HG03378 (cell line): ENCODE measurements at regions not wholly inside any gene's neighbourhood (a gene's known extent, or its start where the extent isn't known, plus 50 kb on each side); places are given as distances from the start of the nearest gene placed in this dataset.

Source experiments
- ATAC-seq: cut with Tn5 transposase; IDR thresholded peaks from one replicate; pipeline ENCODE4 v1.9.1; 2021; ENCODE audit warnings: mild to moderate bottlenecking, moderate library complexity; ENCODE audit not compliant: unreplicated experiment

DNA sequence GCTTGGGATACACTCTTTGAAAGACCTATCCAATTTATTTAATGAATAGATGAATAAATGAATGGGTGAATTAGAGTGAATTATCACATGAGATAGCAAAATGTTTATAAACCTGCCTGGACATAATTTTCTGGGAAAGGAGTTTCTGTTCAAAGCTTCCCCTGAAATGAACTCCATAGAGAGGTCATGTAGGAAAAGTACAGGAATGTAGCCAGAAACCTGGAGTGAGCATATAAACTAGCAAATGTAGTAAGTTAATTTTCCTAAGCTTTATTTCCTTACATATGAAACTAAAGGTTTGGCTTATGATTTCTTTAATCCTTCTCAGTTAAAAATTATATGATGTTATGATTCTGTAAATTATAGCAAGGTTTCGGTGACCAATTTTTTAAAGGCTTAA, 380.3 kb upstream of the RSPO3 start:
- no peak for ATAC-seq

DNA sequence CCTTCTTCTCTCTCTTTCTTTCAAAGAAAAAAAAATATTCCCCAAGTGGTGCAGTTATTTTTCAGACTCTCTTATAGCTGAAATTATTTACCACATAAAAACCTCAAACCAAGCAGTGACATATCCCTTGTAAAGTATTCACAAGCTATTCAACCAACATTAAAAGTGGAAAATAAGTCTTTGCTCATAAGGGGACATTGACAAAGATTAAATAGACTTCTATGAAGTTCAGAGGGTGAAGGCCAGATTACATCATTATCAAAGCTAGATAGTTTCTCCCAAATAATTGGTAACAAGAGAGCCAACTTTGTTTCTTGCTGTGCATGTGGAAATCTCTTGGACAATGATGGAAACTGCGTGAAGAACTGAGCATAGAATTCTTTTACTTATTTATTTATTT, 379.8 kb upstream of the RSPO3 start:
- ATAC-seq = no peak

DNA sequence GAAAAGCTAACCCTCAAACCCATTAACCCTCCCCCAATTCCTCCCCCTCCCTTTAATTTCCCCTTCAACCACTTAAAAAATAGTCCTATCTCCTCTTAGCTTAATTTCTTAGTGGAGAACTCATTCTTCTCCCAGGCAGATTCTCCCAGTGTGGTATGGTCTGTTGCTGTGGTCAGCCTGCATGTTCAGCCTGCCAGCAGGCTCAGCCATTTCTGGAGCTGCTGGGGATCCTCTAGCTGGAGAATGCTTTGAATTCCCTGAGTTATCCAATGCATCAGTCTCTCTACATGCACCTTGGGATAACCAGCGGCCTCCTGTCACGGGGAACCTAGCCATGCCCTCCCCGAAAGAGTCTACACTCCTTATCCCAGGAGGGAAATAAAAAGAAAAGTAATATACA, 375.4 kb upstream of the RSPO3 start:
- no peak for ATAC-seq

DNA sequence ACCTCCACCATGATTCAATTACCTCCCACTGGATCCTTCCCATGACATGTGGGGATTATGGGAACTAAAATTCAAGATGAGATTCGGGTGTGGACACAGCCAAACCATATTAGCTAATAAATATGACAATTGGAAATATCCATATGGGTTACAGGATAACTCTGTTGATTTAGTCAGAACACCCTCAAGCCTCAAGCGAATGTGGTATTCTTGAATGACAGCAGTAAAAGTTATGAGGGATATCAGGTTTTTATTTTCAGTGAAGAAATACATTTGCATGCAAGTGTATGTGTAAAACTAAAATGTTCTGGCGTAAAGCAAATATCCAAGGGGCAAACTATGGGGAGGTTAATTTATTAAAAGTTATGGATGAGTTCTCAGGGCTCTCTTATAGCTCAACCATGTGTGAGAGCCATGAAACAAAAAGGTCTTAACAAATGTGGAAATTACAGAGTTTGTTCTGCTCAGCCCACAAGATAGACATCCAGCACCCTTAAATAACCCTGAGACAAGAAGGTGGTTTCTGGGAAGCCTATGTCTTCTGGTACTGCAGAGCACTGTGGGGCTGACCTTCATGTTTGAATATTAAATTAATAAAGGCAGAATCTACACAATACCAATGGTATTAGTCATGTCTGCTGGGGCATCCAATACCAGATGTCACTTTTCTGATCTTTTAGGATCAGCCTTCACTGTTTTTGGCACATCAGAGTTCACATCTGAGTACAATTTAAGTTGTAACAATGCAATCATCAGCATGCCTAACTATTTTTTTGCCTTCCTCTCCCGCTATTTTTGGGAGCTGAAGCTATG, 370.5 kb upstream of the RSPO3 start:
- ATAC-seq = no peak

DNA sequence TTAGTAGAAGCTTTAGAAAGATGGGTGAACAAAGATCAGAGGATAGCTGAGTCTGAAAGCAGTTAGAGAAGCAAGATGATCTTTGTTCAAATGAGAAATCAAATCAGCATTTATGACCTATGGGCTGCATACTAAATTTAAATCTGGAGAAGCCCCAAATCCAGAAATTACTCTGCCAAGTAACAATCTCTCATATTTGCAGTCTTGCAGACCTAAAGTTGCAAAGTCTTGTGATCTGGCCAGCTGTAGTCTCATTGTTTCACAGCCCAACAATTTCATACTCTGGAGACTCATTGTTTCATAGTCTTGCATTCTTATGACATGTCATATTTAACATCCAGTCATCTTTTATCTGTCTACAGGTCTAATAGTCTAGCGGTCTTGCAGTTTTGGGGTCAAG, 364.9 kb upstream of the RSPO3 start:
- ATAC-seq = no peak

- ATAC-seq = no peak
Measured at GRCh38 chr6:126761854-126762253, 356.6 kb upstream of the RSPO3 start.

GRCh38 chr6:126764104-126764503, 354.4 kb upstream of the RSPO3 start:
- no peak for ATAC-seq

GRCh38 chr6:126764671-126765070, 353.8 kb upstream of the RSPO3 start:
- ATAC-seq = no peak

- ATAC-seq = no peak
Measured at GRCh38 chr6:126766820-126767219, 351.7 kb upstream of the RSPO3 start.

DNA sequence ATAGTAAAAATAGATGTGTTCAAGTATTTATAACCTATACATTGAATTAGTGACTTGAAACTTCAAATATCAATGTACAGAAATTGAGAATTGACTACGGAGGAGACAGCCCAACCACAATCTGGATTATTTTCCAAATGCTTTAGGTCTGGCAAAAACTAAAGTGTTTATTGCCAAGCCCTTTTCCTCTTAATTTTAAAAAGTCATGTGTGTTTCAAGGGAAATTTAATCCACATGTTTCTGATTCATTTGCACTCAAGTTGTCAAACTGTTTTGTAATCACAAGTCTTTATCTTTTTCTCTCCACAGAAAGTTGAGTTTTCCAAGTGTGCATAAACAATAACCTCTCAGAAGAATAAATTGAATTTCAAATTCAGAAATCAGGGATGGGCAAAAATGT, 350.8 kb upstream of the RSPO3 start:
- ATAC-seq = no peak

- ATAC-seq = no peak
Measured at GRCh38 chr6:126770176-126770575, 348.3 kb upstream of the RSPO3 start.

GRCh38 chr6:126773112-126773805, 345.2 kb upstream of the RSPO3 start:
- no peak for ATAC-seq

DNA sequence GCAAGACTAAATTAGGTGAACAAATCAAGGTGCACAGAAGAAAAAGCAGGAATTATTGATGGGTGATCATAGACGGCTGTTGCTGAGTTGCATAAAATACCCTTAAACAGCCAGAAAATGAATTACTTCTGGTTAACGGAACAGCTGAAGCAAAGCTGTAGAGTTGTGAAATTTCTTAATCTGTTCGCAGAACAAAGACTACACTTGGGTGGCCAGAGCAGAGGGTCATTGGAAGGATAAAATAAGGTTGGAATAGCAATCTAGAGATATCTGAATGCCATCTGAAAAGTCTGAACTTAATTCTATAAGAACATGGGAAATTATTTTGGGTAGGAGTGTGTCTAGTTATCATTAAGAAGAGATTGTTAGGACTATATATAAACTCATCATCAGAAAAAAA, 339.1 kb upstream of the RSPO3 start:
- ATAC-seq = no peak

DNA sequence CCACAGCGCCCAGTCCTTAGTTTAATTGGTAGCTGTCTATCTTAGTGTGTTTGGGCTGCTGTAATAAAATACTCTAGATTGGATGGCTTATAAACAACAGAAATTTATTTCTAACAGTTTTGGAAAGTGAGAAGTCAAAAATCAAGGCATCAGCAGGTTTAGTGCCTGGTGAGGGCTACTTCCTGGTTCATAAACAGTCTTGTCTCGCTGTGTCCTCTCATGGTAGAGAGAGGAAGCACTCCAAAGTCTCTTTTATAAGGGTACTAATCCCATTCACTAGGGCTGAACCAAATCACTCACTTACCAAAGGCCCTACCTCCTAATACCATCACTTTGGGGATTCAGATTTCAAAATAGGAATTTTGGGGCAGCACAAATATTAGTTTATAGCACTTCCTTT, 336.9 kb upstream of the RSPO3 start:
- ATAC-seq = no peak

DNA sequence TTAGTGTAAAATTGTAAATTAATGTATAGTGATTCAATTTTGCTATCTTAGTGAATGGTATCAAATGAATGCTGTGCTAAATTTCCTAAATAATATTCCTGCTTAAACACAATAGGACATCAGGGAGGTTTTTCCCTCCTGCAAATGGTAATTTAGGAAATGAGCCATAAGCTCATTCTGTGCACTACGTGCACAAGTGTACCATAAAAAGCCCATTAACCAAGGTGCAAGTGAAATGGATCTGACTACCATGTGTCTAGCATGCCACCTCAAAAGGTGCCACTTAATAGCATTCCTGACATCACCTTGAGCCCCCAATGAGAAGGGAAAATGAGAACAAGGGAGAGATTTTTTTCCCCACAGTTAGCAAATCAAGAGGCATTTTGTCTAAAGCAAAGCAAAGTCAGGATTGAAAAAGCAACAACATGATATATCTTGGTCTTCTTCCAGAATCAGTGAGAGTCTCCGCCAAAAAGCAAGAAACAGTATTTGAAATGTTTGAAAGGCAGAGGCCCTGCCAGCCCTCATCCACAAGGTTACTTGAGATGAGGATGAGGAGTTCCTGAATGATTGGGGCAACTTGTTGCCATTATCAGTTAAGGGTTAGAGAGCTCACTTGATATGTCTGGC, 334.2 kb upstream of the RSPO3 start:
- ATAC-seq = no peak

- no peak for ATAC-seq
Measured at GRCh38 chr6:126786262-126786661, 332.2 kb upstream of the RSPO3 start.

- ATAC-seq = no peak
Measured at GRCh38 chr6:126787635-126788034, 330.8 kb upstream of the RSPO3 start.

GRCh38 chr6:126788861-126789365, 329.6 kb upstream of the RSPO3 start:
- ATAC-seq = no peak

DNA sequence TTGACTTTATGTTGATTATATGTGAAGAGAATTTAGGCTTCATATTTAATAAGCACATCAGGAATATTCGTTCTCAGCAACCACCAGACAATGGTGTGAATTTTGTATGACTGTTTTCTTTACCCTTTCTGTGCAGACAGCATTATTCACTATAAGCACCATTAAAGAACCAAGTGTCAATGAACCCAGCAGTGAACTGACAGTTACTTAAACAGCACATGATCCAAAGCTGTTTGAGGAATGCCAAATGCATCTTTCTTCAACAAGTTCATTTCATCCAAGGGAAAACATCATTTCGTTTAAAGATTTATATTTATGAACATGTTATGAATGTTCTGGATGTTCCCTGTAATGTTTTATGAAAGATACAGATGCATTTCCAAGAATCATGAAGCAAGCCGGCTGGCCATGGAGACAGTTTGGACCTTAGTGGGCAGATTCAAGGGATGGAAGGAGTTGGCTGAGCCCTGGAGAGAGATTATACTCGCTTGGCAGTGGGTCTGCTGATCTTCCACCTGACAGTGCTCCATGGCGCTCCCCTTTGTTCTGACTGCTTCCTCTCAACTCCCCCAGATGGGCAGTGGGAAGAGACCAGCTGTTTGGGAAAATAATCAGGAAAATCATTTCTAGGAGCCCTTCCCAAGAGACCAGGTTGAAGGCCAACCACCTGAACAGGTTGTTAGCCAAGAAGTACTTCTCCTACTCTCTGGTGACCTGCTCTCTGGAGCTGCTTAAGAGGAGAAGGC, 326.0 kb upstream of the RSPO3 start:
- ATAC-seq = no peak

DNA sequence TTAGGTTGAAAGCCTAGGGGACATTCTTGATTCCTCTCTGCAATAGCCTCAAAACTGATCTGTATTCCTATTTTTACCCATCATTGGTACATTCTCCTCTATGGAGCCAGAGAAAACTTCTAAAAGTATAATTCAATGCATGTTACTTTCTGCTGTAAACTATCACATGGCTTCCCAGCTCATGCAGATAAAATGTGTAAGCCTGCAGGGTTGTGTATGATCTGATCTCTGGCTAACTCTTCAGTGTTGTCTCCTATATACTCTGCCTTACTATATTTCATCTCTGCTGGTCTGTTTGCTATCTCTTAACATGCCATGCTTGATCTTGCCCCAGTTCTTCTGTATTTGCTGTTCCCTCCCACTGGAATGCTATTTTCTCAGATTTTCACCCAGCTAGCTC, 323.3 kb upstream of the RSPO3 start:
- no peak for ATAC-seq

- no peak for ATAC-seq
Measured at GRCh38 chr6:126797981-126798380, 320.5 kb upstream of the RSPO3 start.
